HG03175 (cell line): ENCODE measurements at regions not wholly inside any gene's neighbourhood (a gene's known extent, or its start where the extent isn't known, plus 50 kb on each side); places are given as distances from the start of the nearest gene placed in this dataset.

Experiments used
- ATAC-seq: cut with Tn5 transposase; IDR thresholded peaks from one replicate; pipeline ENCODE4 v1.9.1; 2021; ENCODE audit warnings: mild to moderate bottlenecking, moderate library complexity; ENCODE audit not compliant: unreplicated experiment

GRCh38 chr4:124541652-124542420 is 170.7 kb downstream of the ANKRD50 start:
- ATAC-seq: no peak

- no peak for ATAC-seq
Observed at GRCh38 chr4:124555959-124556358, 156.6 kb downstream of the ANKRD50 start.

GRCh38 chr4:124564121-124564520 is 148.4 kb downstream of the ANKRD50 start:
- no peak for ATAC-seq

- ATAC-seq: no peak
Observed at GRCh38 chr4:124565371-124565770, 147.2 kb downstream of the ANKRD50 start.

- no peak for ATAC-seq
Observed at GRCh38 chr4:124566030-124566429, 146.5 kb downstream of the ANKRD50 start.

- no peak for ATAC-seq
Observed at GRCh38 chr4:124573056-124573455, 139.5 kb downstream of the ANKRD50 start.

GRCh38 chr4:124579896-124580295 is 132.6 kb downstream of the ANKRD50 start:
- no peak for ATAC-seq

GRCh38 chr4:124583797-124584196 is 128.7 kb downstream of the ANKRD50 start:
- ATAC-seq: no peak

- ATAC-seq: no peak
Observed at GRCh38 chr4:124589786-124590185, 122.7 kb downstream of the ANKRD50 start.

- no peak for ATAC-seq
Observed at GRCh38 chr4:124590480-124590879, 122.1 kb downstream of the ANKRD50 start.

- ATAC-seq: no peak
Observed at GRCh38 chr4:124591637-124592036, 120.9 kb downstream of the ANKRD50 start.

GRCh38 chr4:124593494-124593893 is 119.0 kb downstream of the ANKRD50 start:
- no peak for ATAC-seq

- ATAC-seq: no peak
Observed at GRCh38 chr4:124594945-124595344, 117.6 kb downstream of the ANKRD50 start.

GRCh38 chr4:124596816-124597215 is 115.7 kb downstream of the ANKRD50 start:
- no peak for ATAC-seq

GRCh38 chr4:124610211-124610610 is 102.3 kb downstream of the ANKRD50 start:
- ATAC-seq: no peak
